Ovary (tissue), 7 donors: ENCODE measurements at regions not wholly inside any gene's neighbourhood (a gene's known extent, or its start where the extent isn't known, plus 50 kb on each side); places are given as distances from the start of the nearest gene placed in this dataset.
"Not testable (repeated sequence)": the region's sequence is repeated elsewhere in the genome, so short reads cannot be mapped to it uniquely, and the experiment has no call there.

Experiments
- DNase-seq, 5 donors: peaks; one replicate each; pipeline ENCODE4 v3.0.0-alpha.2; 2019 to 2020
- H3K27ac ChIP-seq, 2 donors: fragments of 200-600 bp; one replicate each; pipeline versions ENCODE4 v1.5.1 to v1.8.0; 2019 to 2022
- H3K27me3 ChIP-seq: fragments of 200-600 bp; one replicate; pipeline ENCODE4 v1.8.0; 2022
- H3K36me3 ChIP-seq: fragments of 200-600 bp; sonication (generic); one replicate; pipeline ENCODE4 v1.5.1; 2019
- H3K4me1 ChIP-seq: one replicate; pipeline ENCODE4 v1.8.1; 2013; ENCODE audit warnings: mild to moderate bottlenecking, moderate library complexity; ENCODE audit not compliant: insufficient read depth
- H3K4me3 ChIP-seq: fragments of 200-600 bp; sonication (generic); one replicate; pipeline ENCODE4 v1.5.1; 2017
- H3K9me3 ChIP-seq, 2 donors: fragments of 200-600 bp in 1 of 2; sonication (generic) in 1 of 2; one replicate each; pipeline versions ENCODE4 v1.5.1 to v1.8.1; 2013 to 2019; ENCODE audit warnings: mild to moderate bottlenecking in 1 of 2, moderate library complexity in 1 of 2
- CTCF ChIP-seq, 3 donors: fragments of 450-650 bp in 2 of 3; fragments of 200-600 bp in 1 of 3; IDR thresholded peaks; one replicate each; pipeline versions ENCODE4 v1.5.1 to v1.8.0; 2016 to 2022; ENCODE audit warnings: antibody characterized with exemption in 3 of 3, mild to moderate bottlenecking in 1 of 3
- EP300 ChIP-seq: sonication (generic); formaldehyde crosslinking; IDR thresholded peaks from one replicate; pipeline ENCODE4 v1.6.1; 2017; ENCODE audit warnings: antibody characterized with exemption
- POLR2A ChIP-seq: fragments of 450-650 bp; IDR thresholded peaks from one replicate; pipeline ENCODE4 v1.6.1; 2017; ENCODE audit warnings: antibody characterized with exemption, mild to moderate bottlenecking, moderate library complexity
- WGBS, 3 donors: extraction: QIAGEN DNeasy Blood & Tissue Kit in 1 of 3; methylation state at CpG; one replicate each; pipeline versions ENCODE4 v1.1.5 to v1.1.7; 2013 to 2017; 5-methylcytosine and 5-hydroxymethylcytosine counted together
- intact Hi-C, 4 donors: fragments of 100-400 bp; cut with DNase I; formaldehyde crosslinking; loops; one replicate each; pipeline versions ENCODE4 v1.11.0 to v1.15.1; 2022 to 2023
- donor health status: DM: no; HTN: no; CAD: no; lungs with moderate emphysema.
- donor health status: DM: no; HTN: no; CAD: no.
- donor health status: Bipolar disorder and iron deficiency.
- donor health status: DM: no; HTN: no; CAD: no.
- donor health status: DM: yes; HTN: yes; CAD: no.

- Histone ChIP-seq H3K4me3 (no peak overlapping the region), H3K9me3 (no peaks in the 10 kb centered on the region), H3K36me3 (no peaks in the 10 kb centered on the region), H3K27me3 (no peaks in the 10 kb centered on the region), H3K27ac (no peak overlapping the region), H3K4me1 (no peaks in the 10 kb centered on the region)
- WGBS, 3 donors, result 66 to 76% (median 74%) methylated on average over 1 of the region's 1 CpG
- DNase-seq, result no peak
- TF ChIP-seq EP300, result no peak
- no peak for TF ChIP-seq POLR2A
- no peak for TF ChIP-seq CTCF (IDR thresholded peaks at IDR 0.05)
- intact Hi-C loops, result no loop called here
Measured at GRCh38 chr3:26279091-26279490, 343.5 kb upstream of the LRRC3B start.

- Histone ChIP-seq H3K27ac (no peak overlapping the region), H3K4me1 (no peaks in the 10 kb centered on the region), H3K4me3 (no peak overlapping the region), H3K9me3 (no peaks in the 10 kb centered on the region), H3K36me3 (no peaks in the 10 kb centered on the region), H3K27me3 (no peaks in the 10 kb centered on the region)
- intact Hi-C loops, result no loop called here
- TF ChIP-seq EP300, result no peak
- no peak for TF ChIP-seq POLR2A
- no peak for TF ChIP-seq CTCF (IDR thresholded peaks at IDR 0.05)
- WGBS, 3 donors, result 64 to 73% (median 71%) methylated on average over 2 of the region's 2 CpGs
- DNase-seq, result no peak
Measured at GRCh38 chr3:26280517-26280916, 342.1 kb upstream of the LRRC3B start.

GRCh38 chr3:26281284-26281985 is 341.1 kb upstream of the LRRC3B start:
- no peak for TF ChIP-seq EP300
- no peak for TF ChIP-seq CTCF (IDR thresholded peaks at IDR 0.05)
- no peak for TF ChIP-seq POLR2A
- Histone ChIP-seq H3K4me3 (no peak overlapping the region), H3K27me3 (no peaks in the 10 kb centered on the region), H3K36me3 (no peaks in the 10 kb centered on the region), H3K27ac (no peak overlapping the region), H3K9me3 (no peaks in the 10 kb centered on the region), H3K4me1 (no peaks in the 10 kb centered on the region)
- DNase-seq, result no peak
- 81 to 92% (median 86%) methylated on average over 3 of the region's 3 CpGs for WGBS, 3 donors
- intact Hi-C loops, result no loop called here

- DNase-seq, H3K36me3 ChIP-seq, H3K4me1 ChIP-seq, intact Hi-C loops, H3K4me3 ChIP-seq, H3K9me3 ChIP-seq, H3K27me3 ChIP-seq, H3K27ac ChIP-seq: not testable (repeated sequence)
- 91 to 94% (median 93%) methylated on average over 4 of the region's 4 CpGs for WGBS, 3 donors
Measured at GRCh38 chr3:26284503-26284902, 338.1 kb upstream of the LRRC3B start.

- WGBS, 3 donors, result 86 to 97% (median 94%) methylated on average over 1 of the region's 1 CpG
- Histone ChIP-seq H3K4me3 (no peak overlapping the region), H3K27me3 (no peaks in the 10 kb centered on the region), H3K36me3 (no peaks in the 10 kb centered on the region), H3K4me1 (no peaks in the 10 kb centered on the region), H3K9me3 (no peaks in the 10 kb centered on the region), H3K27ac (no peak overlapping the region)
- TF ChIP-seq POLR2A (no peak), CTCF (IDR thresholded peaks at IDR 0.05) (no peak), EP300 (no peak)
- DNase-seq, result no peak
- intact Hi-C loops, result no loop called here
Measured at GRCh38 chr3:26291840-26292239, 330.7 kb upstream of the LRRC3B start.
